ENCODE measurements at regions not wholly inside any gene's neighbourhood (a gene's known extent, or its start where the extent isn't known, plus 50 kb on each side); places are given as distances from the start of the nearest gene placed in this dataset.

GRCh38 chr5:165579911-165580310 is 2074.5 kb downstream of the MAT2B start:
- TF ChIP-seq POLR2A (IDR thresholded peaks at IDR 0.05; ENCODE audit: low read depth, low read length), result no peak
- FAIRE-seq, result no peak
- DNase-seq (ENCODE audit: insufficient read length, low spot score), result no peak

- no peak for TF ChIP-seq POLR2A (IDR thresholded peaks at IDR 0.05; ENCODE audit: low read depth, low read length)
- DNase-seq (ENCODE audit: insufficient read length, low spot score), result no peak
- FAIRE-seq, result no peak
Measured at GRCh38 chr5:165594693-165595092, 2089.3 kb downstream of the MAT2B start.

GRCh38 chr5:165602529-165602928 is 2097.1 kb downstream of the MAT2B start:
- DNase-seq (ENCODE audit: insufficient read length, low spot score), result no peak
- FAIRE-seq, result no peak
- no peak for TF ChIP-seq POLR2A (IDR thresholded peaks at IDR 0.05; ENCODE audit: low read depth, low read length)

- FAIRE-seq (no peak), DNase-seq (ENCODE audit: insufficient read length, low spot score) (no peak)
- no peak for TF ChIP-seq POLR2A (IDR thresholded peaks at IDR 0.05; ENCODE audit: low read depth, low read length)
Measured at GRCh38 chr5:165607026-165607425, 2101.6 kb downstream of the MAT2B start.

- DNase-seq (ENCODE audit: insufficient read length, low spot score) (no peak), FAIRE-seq (no peak)
- TF ChIP-seq POLR2A (IDR thresholded peaks at IDR 0.05; ENCODE audit: low read depth, low read length), result no peak
Measured at GRCh38 chr5:165609871-165610270, 2104.5 kb downstream of the MAT2B start.

GRCh38 chr5:165616490-165617405 is 2111.3 kb downstream of the MAT2B start:
- DNase-seq (ENCODE audit: insufficient read length, low spot score), result no peak
- no peak for FAIRE-seq
- no peak for TF ChIP-seq POLR2A (IDR thresholded peaks at IDR 0.05; ENCODE audit: low read depth, low read length)

- FAIRE-seq, result no peak
Measured at GRCh38 chr5:165617491-165617890, 2112.1 kb downstream of the MAT2B start.

GRCh38 chr5:165620394-165620793 is 2115.0 kb downstream of the MAT2B start:
- FAIRE-seq (no peak), DNase-seq (ENCODE audit: insufficient read length, low spot score) (no peak)

More at GRCh38 chr5:165617491-165617890, 2112.1 kb downstream of the MAT2B start:
- DNase-seq (ENCODE audit: insufficient read length, low spot score), result no peak
- TF ChIP-seq POLR2A (IDR thresholded peaks at IDR 0.05; ENCODE audit: low read depth, low read length), result no peak

GRCh38 chr5:165622864-165623536 is 2117.6 kb downstream of the MAT2B start:
- DNase-seq (ENCODE audit: insufficient read length, low spot score) (no peak), FAIRE-seq (no peak)

More at GRCh38 chr5:165620394-165620793, 2115.0 kb downstream of the MAT2B start:
- TF ChIP-seq POLR2A (IDR thresholded peaks at IDR 0.05; ENCODE audit: low read depth, low read length), result no peak

GRCh38 chr5:165624166-165624946 is 2118.9 kb downstream of the MAT2B start:
- DNase-seq (ENCODE audit: insufficient read length, low spot score), result no peak
- TF ChIP-seq POLR2A (IDR thresholded peaks at IDR 0.05; ENCODE audit: low read depth, low read length), result no peak
- FAIRE-seq, result no peak

More at GRCh38 chr5:165622864-165623536, 2117.6 kb downstream of the MAT2B start:
- no peak for TF ChIP-seq POLR2A (IDR thresholded peaks at IDR 0.05; ENCODE audit: low read depth, low read length)

- no peak for FAIRE-seq
- no peak for TF ChIP-seq POLR2A (IDR thresholded peaks at IDR 0.05; ENCODE audit: low read depth, low read length)
- no peak for DNase-seq (ENCODE audit: insufficient read length, low spot score)
Measured at GRCh38 chr5:165626161-165626560, 2120.7 kb downstream of the MAT2B start.

GRCh38 chr5:165627548-165628170 is 2122.2 kb downstream of the MAT2B start:
- no peak for TF ChIP-seq POLR2A (IDR thresholded peaks at IDR 0.05; ENCODE audit: low read depth, low read length)
- DNase-seq (ENCODE audit: insufficient read length, low spot score) (no peak), FAIRE-seq (no peak)

GRCh38 chr5:165630261-165630778 is 2124.9 kb downstream of the MAT2B start:
- peak; percentile 39 for DNase-seq (ENCODE audit: insufficient read length, low spot score)
- peak; percentile 89 for FAIRE-seq
- TF ChIP-seq POLR2A (IDR thresholded peaks at IDR 0.05; ENCODE audit: low read depth, low read length), result no peak

Data from H54 (cell line).